IPS DF 6.9 (cell line): ENCODE measurements at regions not wholly inside any gene's neighbourhood (a gene's known extent, or its start where the extent isn't known, plus 50 kb on each side); places are given as distances from the start of the nearest gene placed in this dataset.

Experiments used
- DNase-seq: peaks from one replicate; pipeline ENCODE4 v3.0.0-alpha.2; 2013; ENCODE audit warnings: low read depth, low spot score
- H3K27ac ChIP-seq: one replicate; pipeline ENCODE4 v1.5.1; 2013; ENCODE audit warnings: low read length, control low read depth
- H3K27me3 ChIP-seq: 2 replicates; pipeline ENCODE4 v1.6.1; 2013; ENCODE audit warnings: mild to moderate bottlenecking, low read length; ENCODE audit not compliant: control insufficient read depth, insufficient read depth
- H3K36me3 ChIP-seq: 2 replicates; pipeline ENCODE4 v1.6.1; 2013; ENCODE audit warnings: low read length; ENCODE audit not compliant: control insufficient read depth, insufficient read depth
- H3K4me1 ChIP-seq: 2 replicates; pipeline ENCODE4 v1.6.1; 2013; ENCODE audit warnings: low read length; ENCODE audit not compliant: control insufficient read depth, insufficient read depth
- H3K4me3 ChIP-seq: 2 replicates; pipeline ENCODE4 v1.5.1; 2013; ENCODE audit warnings: mild to moderate bottlenecking, low read length
- H3K9me3 ChIP-seq: 2 replicates; pipeline ENCODE4 v1.6.1; 2013; ENCODE audit warnings: low read length, inconsistent platforms; ENCODE audit not compliant: control insufficient read depth, insufficient read depth
- WGBS: extraction: QIAGEN DNeasy Blood & Tissue Kit; methylation state at CpG from one replicate; pipeline ENCODE4 v1.1.7; 2013; ENCODE audit warnings: mixed read lengths, missing lambda C conversion rate; ENCODE audit not compliant: insufficient read length, insufficient coverage; 5-methylcytosine and 5-hydroxymethylcytosine counted together

DNA sequence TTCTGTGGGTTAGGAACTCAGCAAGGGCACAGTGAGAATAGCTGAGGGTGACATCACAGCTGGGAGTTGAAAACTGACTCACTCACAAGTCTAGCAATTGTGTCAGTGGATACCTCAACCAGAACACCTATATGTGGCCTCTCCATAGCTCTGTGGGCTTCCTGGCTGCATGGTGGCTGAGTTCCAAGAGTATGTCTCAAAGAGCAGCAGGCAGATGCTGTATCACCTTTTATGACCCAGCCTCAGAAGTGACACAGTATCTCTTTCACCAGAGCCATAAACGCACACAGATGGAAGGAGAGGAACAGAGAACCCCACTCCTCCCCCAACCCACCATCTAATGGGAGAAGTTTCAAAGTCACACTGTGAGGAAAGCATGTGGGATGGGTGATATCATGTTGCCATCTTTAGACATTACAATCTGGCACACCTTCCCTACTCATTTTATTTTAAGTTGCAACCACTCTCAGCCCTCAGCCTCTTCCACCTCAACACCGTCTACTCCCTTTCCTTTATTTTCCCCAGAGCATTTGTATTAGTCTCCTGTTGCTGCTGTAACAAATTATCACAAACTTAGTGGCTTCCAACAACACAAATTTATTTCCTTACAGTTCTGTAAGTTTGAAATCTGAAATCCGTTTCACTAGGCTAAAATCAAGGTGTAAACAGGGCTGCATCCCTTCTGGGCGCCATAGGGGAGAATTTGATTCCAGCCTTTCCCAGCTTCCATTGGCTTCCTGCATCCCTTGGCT, 134.6 kb upstream of the SPATS2L start:
- H3K4me1 ChIP-seq, result no peaks in the 10 kb centered on the region
- WGBS, result 100% methylated on average over 1 of the region's 4 CpGs
- no peak for DNase-seq
- H3K9me3 ChIP-seq, result no peaks in the 10 kb centered on the region
- H3K27me3 ChIP-seq, result no peaks in the 10 kb centered on the region
- no peak overlapping the region for H3K27ac ChIP-seq
- H3K4me3 ChIP-seq, result no peak overlapping the region
- H3K36me3 ChIP-seq, result peaks cover 2% of the 10 kb centered on the region; the same call in 1 of the 2 replicates

DNA sequence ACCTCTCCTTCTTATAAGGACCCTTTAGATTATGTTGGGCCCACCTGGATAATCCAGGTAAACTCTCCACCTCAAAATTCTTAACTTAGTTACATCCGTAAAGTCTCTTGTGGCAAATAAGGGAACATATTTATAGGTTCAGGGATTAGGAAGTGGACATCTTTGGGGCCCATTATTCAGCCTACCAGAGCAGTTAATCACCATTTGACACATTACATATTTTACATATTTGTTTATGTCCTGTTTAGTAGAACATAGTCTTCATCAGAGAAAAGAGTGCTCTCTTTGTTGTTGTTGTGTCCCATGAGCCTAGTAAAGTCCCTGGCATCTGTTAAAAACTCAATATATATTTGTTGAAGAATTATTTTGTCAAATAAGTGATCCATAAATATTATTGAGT, 134.0 kb upstream of the SPATS2L start:
- no peaks in the 10 kb centered on the region for H3K27me3 ChIP-seq
- no peak overlapping the region for H3K4me3 ChIP-seq
- no peak for DNase-seq
- no peak overlapping the region for H3K27ac ChIP-seq
- peaks cover 2% of the 10 kb centered on the region; the same call in 1 of the 2 replicates for H3K36me3 ChIP-seq
- no CpG with 5 or more reads among the region's 1 CpG for WGBS
- no peaks in the 10 kb centered on the region for H3K4me1 ChIP-seq
- H3K9me3 ChIP-seq, result no peaks in the 10 kb centered on the region

DNA sequence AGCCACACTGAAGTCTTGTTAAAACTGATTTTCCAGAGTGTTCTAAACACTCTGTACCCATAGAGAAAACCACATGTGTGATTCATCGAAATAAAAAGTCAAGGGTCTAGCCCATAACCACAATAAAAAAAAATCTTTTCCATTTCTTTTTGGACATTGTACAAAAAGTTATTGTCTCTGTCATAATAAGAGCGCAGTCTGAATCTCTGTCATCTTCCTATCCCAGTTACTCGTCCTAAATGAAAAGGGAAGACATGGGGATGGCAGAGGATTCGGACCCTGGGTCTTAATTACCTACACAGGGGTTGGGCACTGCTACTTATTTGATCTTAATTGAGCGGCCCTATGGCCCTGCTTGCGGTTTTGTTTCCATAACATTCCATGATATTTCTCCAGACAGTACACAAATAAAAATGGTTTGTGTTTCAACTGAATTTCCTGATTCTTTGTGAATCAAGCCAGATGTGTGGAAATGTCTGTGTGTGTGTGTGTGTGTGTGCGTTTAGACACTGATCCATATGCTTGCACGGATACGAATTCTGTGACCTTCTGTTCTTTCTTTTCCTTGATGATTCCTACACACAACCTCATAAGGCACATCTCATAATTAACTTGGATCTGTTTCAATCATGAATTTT, 133.4 kb upstream of the SPATS2L start:
- Histone ChIP-seq H3K4me1 (no peaks in the 10 kb centered on the region), H3K27ac (no peak overlapping the region), H3K27me3 (no peaks in the 10 kb centered on the region), H3K4me3 (no peak overlapping the region), H3K36me3 (peaks cover 2% of the 10 kb centered on the region; the same call in 1 of the 2 replicates), H3K9me3 (no peaks in the 10 kb centered on the region)
- WGBS, result no CpG with 5 or more reads among the region's 9 CpGs
- no peak for DNase-seq

DNA sequence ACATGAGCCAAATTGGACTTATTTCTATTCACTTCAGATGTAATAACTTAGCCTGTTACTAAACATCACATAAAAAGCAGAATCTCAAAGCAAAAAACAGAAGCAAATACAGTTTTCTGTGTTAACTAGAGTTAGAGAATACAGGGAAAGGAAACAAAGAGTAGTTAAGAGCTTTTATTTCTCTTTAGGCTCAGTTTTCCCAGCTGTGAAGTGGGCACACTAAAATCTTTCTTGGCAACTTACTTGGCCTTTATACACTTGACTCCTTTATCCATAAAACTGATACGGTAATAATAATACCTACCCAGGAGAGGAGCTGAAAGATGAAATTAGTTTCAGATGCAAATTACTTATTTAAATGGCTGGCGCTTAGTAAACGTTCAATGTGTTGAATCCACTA, 132.8 kb upstream of the SPATS2L start:
- Histone ChIP-seq H3K27ac (no peak overlapping the region), H3K9me3 (no peaks in the 10 kb centered on the region), H3K36me3 (peaks cover 2% of the 10 kb centered on the region; the same call in 1 of the 2 replicates), H3K4me3 (no peak overlapping the region), H3K4me1 (no peaks in the 10 kb centered on the region; the same call in 1 of the 2 replicates), H3K27me3 (no peaks in the 10 kb centered on the region)
- DNase-seq, result no peak
- WGBS, result no CpG with 5 or more reads among the region's 3 CpGs

DNA sequence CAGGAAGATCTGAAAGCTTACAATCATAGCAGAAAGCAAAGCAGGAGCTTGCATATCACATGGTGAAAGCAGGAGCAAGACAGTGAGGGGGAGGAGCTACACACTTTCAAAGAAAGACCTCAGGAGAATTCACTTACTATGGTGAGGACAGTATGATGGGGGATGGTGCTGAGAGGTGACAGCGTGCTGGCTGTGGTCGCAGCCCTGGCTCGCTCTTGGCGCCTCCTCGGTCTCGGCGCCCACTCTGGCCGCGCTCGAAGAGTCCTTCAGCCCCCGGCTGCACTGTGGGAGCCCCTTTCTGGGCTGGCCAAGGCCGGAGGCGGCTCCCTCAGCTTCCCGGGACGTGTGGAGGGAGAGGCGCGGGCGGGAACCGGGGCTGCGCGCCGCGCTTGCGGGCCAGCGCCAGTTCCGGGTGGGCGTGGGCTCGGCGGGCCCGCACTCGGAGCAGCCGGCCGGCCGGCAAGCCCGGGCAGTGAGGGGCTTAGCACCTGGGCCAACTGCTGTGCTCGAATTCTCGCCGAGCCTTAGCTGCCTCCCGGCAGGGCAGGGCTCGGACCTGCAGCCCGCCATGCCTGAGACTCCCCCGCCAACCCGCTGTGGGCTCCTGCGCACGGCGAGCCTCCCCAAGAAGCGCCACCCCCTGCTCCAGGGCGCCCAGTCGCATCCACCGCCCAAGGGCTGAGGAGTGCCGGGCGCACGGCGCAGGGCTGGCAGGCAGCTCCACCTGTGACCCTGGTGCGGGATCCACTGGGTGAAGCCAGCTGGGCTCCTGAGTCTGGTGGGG, 131.9 kb upstream of the SPATS2L start:
- no peak overlapping the region for H3K27ac ChIP-seq
- WGBS, result no CpG with 5 or more reads among the region's 55 CpGs
- H3K36me3 ChIP-seq, result peaks cover 2% of the 10 kb centered on the region; the same call in 1 of the 2 replicates
- no peaks in the 10 kb centered on the region; the same call in 1 of the 2 replicates for H3K4me1 ChIP-seq
- no peak for DNase-seq
- H3K4me3 ChIP-seq, result no peak overlapping the region
- no peaks in the 10 kb centered on the region for H3K27me3 ChIP-seq
- no peaks in the 10 kb centered on the region for H3K9me3 ChIP-seq

DNA sequence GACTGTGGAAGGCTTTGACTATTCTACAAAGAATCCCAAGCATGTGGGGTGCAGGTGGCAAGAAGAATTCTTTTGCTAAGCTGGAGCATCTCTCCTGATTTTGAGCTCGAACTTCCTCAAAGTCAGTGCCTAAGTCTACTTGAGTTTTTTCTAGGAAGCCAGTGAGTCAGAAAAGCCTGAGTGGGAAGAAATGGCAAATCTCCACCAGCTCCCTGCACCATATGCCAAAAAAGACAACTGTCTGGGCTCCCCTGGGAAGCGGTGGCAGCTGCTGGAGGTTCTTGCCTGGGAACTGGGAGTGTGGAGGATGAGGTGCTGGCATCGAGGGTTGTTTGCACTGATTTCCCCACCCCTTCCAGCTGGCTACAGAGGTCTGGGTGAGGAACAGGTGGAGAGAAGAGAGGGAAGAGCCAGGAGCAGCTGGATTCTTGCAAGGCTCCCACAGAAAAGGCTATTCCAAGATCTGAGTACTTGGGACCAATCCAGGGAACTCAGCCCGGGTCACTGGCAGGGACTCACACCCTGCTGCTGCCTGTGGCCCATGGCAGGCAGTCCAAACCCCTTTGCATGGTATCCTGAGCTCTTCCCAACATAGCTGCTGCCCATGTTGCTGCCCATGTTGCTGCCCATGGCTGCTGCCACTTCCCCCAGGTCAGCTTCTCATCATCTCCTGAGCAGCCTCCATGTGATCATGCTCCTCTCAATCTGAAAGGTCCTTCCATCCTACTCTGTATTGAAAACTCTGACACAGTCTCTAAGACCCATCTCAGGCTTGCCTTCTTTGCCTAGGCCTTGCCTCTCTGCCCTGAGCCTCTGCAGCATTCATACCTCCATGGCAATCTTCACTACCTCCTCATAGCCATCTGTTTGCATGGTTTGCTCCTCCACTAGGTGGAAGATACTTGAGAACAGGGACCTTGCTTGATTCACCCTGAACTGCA, 128.3 kb upstream of the SPATS2L start:
- Histone ChIP-seq H3K36me3 (peaks cover 2% of the 10 kb centered on the region; the same call in 1 of the 2 replicates), H3K27me3 (no peaks in the 10 kb centered on the region), H3K27ac (no peak overlapping the region), H3K4me3 (no peak overlapping the region), H3K4me1 (no peaks in the 10 kb centered on the region; the same call in 1 of the 2 replicates), H3K9me3 (no peaks in the 10 kb centered on the region)
- no peak for DNase-seq
- WGBS, result no CpG with 5 or more reads among the region's 4 CpGs

DNA sequence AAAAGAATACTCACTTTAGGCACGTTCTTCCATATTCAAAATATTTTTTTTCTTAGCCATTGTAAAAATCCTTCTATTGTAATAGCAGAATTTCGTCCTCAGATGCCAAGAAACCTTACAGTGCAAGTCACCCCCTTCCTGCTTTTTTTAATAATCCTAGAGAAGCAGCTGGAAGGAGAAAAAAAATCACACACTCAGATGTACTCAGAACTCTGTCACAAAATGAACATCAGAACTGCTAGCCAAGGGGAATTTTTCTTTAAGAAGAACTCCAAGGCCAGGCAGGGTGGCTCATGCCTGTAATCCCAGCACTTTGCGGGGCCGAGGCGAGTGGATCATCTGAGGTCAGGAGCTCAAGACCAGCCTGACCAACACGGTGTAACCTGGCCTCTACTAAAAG, 127.3 kb upstream of the SPATS2L start:
- H3K4me3 ChIP-seq, result no peak overlapping the region
- no peaks in the 10 kb centered on the region for H3K9me3 ChIP-seq
- no peaks in the 10 kb centered on the region for H3K27me3 ChIP-seq
- peaks cover 2% of the 10 kb centered on the region; the same call in 1 of the 2 replicates for H3K36me3 ChIP-seq
- H3K4me1 ChIP-seq, result no peaks in the 10 kb centered on the region; the same call in 1 of the 2 replicates
- DNase-seq, result no peak
- WGBS, result no CpG with 5 or more reads among the region's 6 CpGs
- H3K27ac ChIP-seq, result no peak overlapping the region

DNA sequence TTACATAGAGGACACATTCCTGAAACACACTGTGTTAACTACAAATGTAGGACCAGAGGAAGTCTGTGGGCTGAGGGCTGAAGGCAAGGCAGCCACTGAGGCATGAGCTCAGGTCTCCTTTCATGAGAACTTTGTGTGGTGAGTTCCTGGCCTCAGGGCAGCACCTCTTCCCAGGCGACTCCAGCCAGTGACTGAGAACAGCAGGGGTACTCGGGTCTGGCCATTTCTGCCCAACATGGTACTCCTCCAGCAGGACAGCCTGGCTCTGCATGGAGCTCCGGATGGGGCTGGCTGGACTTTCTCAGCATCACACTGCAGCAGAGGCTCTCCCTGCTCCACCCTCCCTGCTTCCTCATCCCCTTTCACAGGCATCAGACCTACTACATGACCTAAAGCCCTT, 125.5 kb upstream of the SPATS2L start:
- no peaks in the 10 kb centered on the region for H3K27me3 ChIP-seq
- no peak overlapping the region for H3K27ac ChIP-seq
- no peak overlapping the region for H3K4me3 ChIP-seq
- no peaks in the 10 kb centered on the region for H3K9me3 ChIP-seq
- peaks cover 2% of the 10 kb centered on the region for H3K4me1 ChIP-seq
- no peaks in the 10 kb centered on the region for H3K36me3 ChIP-seq
- DNase-seq, result no peak
- WGBS, result no CpG with 5 or more reads among the region's 3 CpGs

DNA sequence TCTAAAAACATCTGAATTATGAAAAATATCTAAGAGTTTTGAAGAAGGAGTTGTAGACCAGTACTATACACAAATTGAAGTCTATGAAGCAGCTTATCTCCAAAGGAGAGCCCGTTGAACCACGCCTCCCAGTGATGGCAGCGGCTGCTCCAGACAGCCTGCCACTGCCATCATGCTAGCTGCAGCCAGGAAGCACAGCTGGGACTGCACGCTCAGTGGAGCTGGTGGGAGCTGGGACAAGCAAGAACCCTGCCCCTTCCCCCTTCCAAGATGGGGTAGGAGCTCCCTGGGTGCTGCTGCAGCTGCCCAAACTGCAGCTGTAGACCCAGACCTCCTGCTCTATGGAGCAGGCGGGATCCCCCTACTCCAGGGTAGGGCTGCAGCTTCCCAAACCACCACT, 124.7 kb upstream of the SPATS2L start:
- no peaks in the 10 kb centered on the region for H3K36me3 ChIP-seq
- no CpG with 5 or more reads among the region's 5 CpGs for WGBS
- H3K4me1 ChIP-seq, result peaks cover 2% of the 10 kb centered on the region
- H3K27ac ChIP-seq, result no peak overlapping the region
- DNase-seq, result no peak
- no peaks in the 10 kb centered on the region for H3K27me3 ChIP-seq
- H3K9me3 ChIP-seq, result no peaks in the 10 kb centered on the region
- no peak overlapping the region for H3K4me3 ChIP-seq
